ENCODE measurements at regions not wholly inside any gene's neighbourhood (a gene's known extent, or its start where the extent isn't known, plus 50 kb on each side); places are given as distances from the start of the nearest gene placed in this dataset.

DNA sequence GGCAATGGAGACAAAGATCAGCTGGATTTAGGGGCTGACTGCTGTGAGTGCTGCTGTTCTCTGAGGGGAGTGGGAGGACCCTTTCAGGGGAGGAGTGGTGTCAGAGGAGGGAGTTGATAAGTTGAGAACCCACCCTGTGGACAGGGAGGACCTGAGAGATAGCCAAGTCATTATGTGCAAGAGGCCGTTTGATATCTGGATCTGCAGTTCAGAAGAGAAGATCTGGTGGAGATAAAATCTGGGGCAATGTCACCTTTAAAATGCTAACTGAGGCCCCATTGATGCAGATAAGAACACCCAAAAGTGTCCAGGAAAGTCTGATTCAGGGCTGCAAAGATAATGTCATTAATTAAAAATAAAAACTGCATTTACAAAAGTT, 256.1 kb upstream of the HES1 start:
- intact Hi-C loops (cut with DNase I), result loop anchor here (10.0 kb wide), 1 partner anchor 95 kb away; no protein-coding TSS in a partner anchor
- WGBS, 2 donors, result 85 to 100% methylated on average over 1 of the region's 1 CpG
- DNase-seq, result no peak
- Histone ChIP-seq H3K4me3 (no peak overlapping the region), H3K36me3 (no peaks in the 10 kb centered on the region), H3K27me3 (peaks cover 0 to 5% (median 0%) of the 10 kb centered on the region in 4 donors), H3K27ac (peak overlapping the region in 2 of 4 donors; percentile 2 to 42), H3K9me3 (no peaks in the 10 kb centered on the region), H3K4me1 (peaks cover 0 to 55% (median 20%) of the 10 kb centered on the region in 3 donors)
- TF ChIP-seq, protein P1, sequence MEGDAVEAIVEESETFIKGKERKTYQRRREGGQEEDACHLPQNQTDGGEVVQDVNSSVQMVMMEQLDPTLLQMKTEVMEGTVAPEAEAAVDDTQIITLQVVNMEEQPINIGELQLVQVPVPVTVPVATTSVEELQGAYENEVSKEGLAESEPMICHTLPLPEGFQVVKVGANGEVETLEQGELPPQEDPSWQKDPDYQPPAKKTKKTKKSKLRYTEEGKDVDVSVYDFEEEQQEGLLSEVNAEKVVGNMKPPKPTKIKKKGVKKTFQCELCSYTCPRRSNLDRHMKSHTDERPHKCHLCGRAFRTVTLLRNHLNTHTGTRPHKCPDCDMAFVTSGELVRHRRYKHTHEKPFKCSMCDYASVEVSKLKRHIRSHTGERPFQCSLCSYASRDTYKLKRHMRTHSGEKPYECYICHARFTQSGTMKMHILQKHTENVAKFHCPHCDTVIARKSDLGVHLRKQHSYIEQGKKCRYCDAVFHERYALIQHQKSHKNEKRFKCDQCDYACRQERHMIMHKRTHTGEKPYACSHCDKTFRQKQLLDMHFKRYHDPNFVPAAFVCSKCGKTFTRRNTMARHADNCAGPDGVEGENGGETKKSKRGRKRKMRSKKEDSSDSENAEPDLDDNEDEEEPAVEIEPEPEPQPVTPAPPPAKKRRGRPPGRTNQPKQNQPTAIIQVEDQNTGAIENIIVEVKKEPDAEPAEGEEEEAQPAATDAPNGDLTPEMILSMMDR (IDR thresholded peaks at IDR 0.05), result no peak
- TF ChIP-seq POLR2A (IDR thresholded peaks at IDR 0.05), result no peak

DNA sequence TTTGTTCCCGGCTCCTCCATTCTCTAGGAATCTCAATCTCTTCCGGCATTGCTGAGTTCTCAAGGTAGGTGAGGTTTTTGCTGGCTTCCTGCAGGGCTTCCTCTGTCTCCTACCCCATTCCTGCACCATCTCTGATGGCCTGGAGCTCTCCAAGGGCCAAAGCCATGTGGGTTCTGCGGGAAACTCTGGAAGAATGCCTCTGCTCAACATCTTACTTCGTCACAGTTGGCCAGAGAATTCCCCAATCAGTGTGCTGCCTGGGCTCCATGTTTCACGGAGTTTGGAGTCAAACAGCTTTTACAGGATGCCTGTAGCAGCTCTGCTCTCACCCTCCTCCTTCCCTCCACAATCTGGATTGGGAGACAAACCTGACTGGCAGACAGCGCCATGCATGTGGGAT, 253.9 kb upstream of the HES1 start:
- Histone ChIP-seq H3K4me1 (peaks cover 3 to 61% (median 27%) of the 10 kb centered on the region in 3 donors), H3K27me3 (peaks cover 0 to 2% (median 0%) of the 10 kb centered on the region in 4 donors), H3K9me3 (no peaks in the 10 kb centered on the region), H3K4me3 (no peak overlapping the region), H3K36me3 (no peaks in the 10 kb centered on the region), H3K27ac (peak overlapping the region in 3 of 4 donors; percentile 83 to 87 (median 85))
- TF ChIP-seq, protein P1 (IDR thresholded peaks at IDR 0.05), result no peak
- no peak for TF ChIP-seq POLR2A (IDR thresholded peaks at IDR 0.05)
- intact Hi-C loops (cut with DNase I), result no loop called here
- DNase-seq, result no peak
- WGBS, 2 donors, result 90 to 95% methylated on average over 6 of the region's 6 CpGs

DNA sequence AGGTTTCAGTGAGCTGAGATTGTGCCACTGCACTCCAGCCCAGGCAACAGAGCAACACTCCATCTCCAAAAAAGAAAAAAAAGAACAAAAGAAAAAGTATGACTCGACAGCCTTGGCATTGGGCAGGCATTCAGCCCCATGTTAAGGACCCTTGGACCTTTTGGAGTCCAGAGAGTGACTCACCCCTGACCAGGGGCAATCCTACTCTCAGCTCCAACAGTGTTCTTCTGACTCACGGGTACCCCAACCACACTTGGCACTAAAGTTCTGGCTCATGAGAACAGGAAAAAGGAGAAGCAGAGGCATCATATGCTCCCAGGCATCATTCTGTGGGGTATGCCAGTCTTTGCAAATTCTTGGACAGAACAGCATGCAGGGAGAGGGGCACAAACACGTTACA, 252.4 kb upstream of the HES1 start:
- intact Hi-C loops (cut with DNase I), result no loop called here
- Histone ChIP-seq H3K36me3 (no peaks in the 10 kb centered on the region), H3K27me3 (no peaks in the 10 kb centered on the region), H3K27ac (peak overlapping the region; percentile 63 to 87 (median 84)), H3K4me1 (peaks cover 3 to 61% (median 27%) of the 10 kb centered on the region in 3 donors), H3K4me3 (no peak overlapping the region), H3K9me3 (no peaks in the 10 kb centered on the region)
- no peak for DNase-seq
- TF ChIP-seq POLR2A (IDR thresholded peaks at IDR 0.05), result no peak
- TF ChIP-seq, protein P1 (IDR thresholded peaks at IDR 0.05), result no peak
- 63 to 82% methylated on average over 2 to 3 of the region's 3 CpGs for WGBS, 2 donors

DNA sequence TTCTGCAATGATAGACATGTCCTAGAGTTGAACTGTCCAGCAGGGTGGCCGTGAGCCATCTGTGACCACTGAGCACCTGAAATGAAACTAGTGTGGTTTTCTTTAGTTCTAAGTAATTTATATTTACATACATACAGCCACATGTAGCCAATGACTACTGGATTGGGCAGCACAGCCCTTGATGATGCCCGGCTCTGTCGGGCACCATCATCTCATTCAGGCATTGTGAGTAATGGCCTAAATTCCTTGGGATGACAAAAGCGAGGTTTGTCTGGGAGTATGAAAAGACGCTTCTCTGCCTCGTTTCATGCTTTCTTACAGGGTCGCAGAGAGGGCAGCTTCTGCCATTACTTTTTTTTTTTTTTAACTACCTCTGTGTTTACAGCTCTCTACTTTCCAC, 251.9 kb upstream of the HES1 start:
- no peaks in the 10 kb centered on the region for H3K36me3 ChIP-seq
- H3K27ac ChIP-seq, result peak overlapping the region; percentile 63 to 87 (median 84)
- TF ChIP-seq, protein P1 (IDR thresholded peaks at IDR 0.05), result no peak
- no peak for TF ChIP-seq POLR2A (IDR thresholded peaks at IDR 0.05)
- peaks cover 3 to 59% (median 27%) of the 10 kb centered on the region in 3 donors for H3K4me1 ChIP-seq
- 70 to 80% methylated on average over 4 to 7 of the region's 7 CpGs for WGBS, 2 donors
- intact Hi-C loops (cut with DNase I), result no loop called here
- H3K4me3 ChIP-seq, result no peak overlapping the region
- H3K27me3 ChIP-seq, result no peaks in the 10 kb centered on the region
- H3K9me3 ChIP-seq, result no peaks in the 10 kb centered on the region
- no peak for DNase-seq

DNA sequence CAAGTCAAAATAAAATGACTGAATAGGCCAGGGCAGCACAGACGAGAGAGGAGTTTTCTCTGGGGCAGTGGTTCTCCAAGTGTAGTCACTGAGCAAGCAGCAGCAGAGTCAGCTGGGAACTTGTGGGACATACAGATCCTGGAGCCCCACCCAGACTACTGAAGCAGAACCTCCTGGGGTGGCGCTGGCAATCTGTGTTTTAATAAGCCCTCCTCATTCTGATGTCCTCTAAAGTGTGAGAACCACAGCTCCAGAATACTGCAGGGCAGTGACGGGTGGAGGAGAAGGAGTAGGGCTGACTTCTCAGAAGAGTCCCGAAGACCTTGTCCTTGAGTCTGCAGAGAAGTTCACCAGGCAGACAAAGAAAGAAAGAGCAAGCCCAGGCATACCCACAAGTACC, 251.3 kb upstream of the HES1 start:
- H3K27ac ChIP-seq, result peak overlapping the region; percentile 50 to 87 (median 84)
- WGBS, 2 donors, result 64 to 77% methylated on average over 2 to 4 of the region's 4 CpGs
- H3K4me1 ChIP-seq, result peaks cover 3 to 53% (median 27%) of the 10 kb centered on the region in 3 donors
- no peaks in the 10 kb centered on the region for H3K36me3 ChIP-seq
- no peaks in the 10 kb centered on the region for H3K9me3 ChIP-seq
- no peak for DNase-seq
- TF ChIP-seq POLR2A (IDR thresholded peaks at IDR 0.05), result no peak
- TF ChIP-seq, protein P1 (IDR thresholded peaks at IDR 0.05), result no peak
- H3K27me3 ChIP-seq, result no peaks in the 10 kb centered on the region
- H3K4me3 ChIP-seq, result no peak overlapping the region
- intact Hi-C loops (cut with DNase I), result no loop called here

Measured in esophagus squamous epithelium (tissue), 5 donors.